Lower leg skin (tissue), 3 donors: ENCODE measurements at regions not wholly inside any gene's neighbourhood (a gene's known extent, or its start where the extent isn't known, plus 50 kb on each side); places are given as distances from the start of the nearest gene placed in this dataset.

Experiments
- POLR2A ChIP-seq, 2 donors: fragments of 450-650 bp; IDR thresholded peaks; one replicate each; pipeline ENCODE4 v1.6.1; 2016 to 2017; ENCODE audit warnings: antibody characterized with exemption in 2 of 2, mild to moderate bottlenecking in 1 of 2, moderate library complexity in 1 of 2
- TF ChIP-seq, protein P1 (sequence below), 3 donors: fragments of 450-650 bp; IDR thresholded peaks; one replicate each; pipeline ENCODE4 v1.5.1; 2016; ENCODE audit warnings: antibody characterized with exemption in 3 of 3, mild to moderate bottlenecking in 3 of 3, moderate library complexity in 2 of 3

DNA sequence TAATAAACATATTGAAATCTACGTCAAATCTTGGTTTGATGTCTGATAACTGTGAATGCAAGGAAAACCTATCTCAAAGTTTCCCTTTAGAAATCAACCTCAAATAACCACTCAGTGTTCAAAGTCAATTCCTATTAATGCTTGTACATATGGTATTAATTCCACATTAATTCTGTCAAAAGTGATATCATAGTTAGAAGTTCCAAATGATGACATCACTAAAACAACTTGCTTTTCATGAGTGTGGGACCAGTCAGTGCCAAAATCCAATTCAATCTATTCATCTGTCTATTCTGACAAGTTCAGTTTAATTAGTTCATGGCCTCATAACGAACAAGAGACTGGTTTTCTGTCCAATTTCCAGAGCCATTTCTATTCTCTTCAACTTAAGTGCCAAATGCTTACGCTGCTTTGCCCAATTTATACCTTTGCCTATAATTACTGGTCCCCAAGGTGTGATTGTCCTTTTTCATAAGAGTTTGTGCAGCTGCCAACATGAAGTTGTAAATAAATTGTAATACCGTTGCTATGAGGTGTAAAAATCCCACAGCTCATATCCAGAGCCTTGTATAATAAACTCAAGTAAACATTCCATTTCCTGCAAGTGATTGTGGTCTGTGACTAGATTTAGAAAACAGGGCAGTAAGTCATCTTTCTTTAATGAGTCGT, 476.2 kb downstream of the RAB28 start:
- TF ChIP-seq POLR2A (IDR thresholded peaks at IDR 0.05): no peak
- TF ChIP-seq, protein P1, sequence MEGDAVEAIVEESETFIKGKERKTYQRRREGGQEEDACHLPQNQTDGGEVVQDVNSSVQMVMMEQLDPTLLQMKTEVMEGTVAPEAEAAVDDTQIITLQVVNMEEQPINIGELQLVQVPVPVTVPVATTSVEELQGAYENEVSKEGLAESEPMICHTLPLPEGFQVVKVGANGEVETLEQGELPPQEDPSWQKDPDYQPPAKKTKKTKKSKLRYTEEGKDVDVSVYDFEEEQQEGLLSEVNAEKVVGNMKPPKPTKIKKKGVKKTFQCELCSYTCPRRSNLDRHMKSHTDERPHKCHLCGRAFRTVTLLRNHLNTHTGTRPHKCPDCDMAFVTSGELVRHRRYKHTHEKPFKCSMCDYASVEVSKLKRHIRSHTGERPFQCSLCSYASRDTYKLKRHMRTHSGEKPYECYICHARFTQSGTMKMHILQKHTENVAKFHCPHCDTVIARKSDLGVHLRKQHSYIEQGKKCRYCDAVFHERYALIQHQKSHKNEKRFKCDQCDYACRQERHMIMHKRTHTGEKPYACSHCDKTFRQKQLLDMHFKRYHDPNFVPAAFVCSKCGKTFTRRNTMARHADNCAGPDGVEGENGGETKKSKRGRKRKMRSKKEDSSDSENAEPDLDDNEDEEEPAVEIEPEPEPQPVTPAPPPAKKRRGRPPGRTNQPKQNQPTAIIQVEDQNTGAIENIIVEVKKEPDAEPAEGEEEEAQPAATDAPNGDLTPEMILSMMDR (IDR thresholded peaks at IDR 0.05): no peak
